Activated effector memory CD4-positive, alpha-beta T cell treated with anti-CD3 and anti-CD28 coated beads, Interleukin-2, amount 50 U/mL, for 16 hours (primary cell): ENCODE measurements at regions not wholly inside any gene's neighbourhood (a gene's known extent, or its start where the extent isn't known, plus 50 kb on each side); places are given as distances from the start of the nearest gene placed in this dataset.
"Not testable (repeated sequence)": the region's sequence is repeated elsewhere in the genome, so short reads cannot be mapped to it uniquely, and the experiment has no call there.

ENCODE experiments used
- DNase-seq: peaks from one replicate; pipeline ENCODE4 v3.0.0-alpha.2; 2020

DNA sequence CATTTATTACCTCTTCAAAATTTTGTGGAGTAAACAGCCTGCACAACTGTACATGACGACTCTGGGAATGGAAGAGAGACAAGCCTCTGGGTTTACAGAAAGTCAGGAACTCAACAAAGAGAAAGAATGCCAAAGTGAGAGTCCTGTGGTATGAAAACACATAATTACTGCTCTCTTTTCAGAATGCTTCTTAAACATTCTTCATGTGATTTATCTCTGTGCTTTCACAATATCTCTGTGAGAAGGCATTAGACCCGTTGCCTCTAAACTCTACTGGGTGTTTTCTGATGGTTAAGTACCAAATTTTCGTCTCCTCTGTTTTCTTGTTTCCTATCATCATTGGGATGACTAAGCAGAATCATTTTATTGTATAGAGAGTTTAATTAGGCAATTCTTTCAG lies 966.6 kb upstream of the SLIT2 start:
- DNase-seq = no peak

DNA sequence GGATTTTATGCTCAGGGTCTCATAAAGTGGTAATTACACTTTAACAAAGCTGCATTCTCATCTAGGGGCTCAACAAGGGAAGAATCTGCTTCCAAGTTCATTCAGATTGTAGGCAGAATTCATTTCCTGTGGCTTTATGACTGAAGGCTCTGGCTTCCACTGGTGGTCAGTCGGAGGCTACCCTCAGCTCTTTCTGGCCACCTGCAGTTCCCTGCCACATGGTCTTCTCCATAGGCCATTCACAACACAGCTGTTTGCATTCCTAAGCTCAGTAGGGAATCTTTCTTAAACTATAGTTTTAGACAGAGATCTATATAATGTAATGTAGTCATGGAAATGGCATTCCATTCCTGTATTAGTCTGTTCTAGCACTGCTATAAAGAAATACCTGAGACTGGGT lies 973.0 kb upstream of the SLIT2 start:
- DNase-seq = no peak

DNA sequence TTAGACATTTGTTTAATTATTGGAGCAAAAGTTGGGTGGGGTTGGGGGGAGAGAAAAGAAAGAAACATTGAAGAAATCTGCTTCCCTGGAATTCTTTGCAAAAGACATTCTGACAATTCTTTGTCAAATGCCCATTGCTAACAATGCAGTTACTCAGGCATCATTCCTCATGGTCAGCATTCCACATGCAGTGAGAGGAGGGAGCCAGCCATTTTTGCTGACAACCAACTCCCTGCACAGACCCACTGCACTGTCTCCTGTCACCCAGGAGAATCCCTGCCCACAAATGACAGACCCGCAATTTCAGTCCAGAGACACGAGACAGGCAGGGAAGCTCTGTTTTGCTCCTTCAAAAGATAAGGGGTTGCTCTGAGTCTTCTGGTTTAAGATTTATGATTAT lies 985.1 kb upstream of the SLIT2 start:
- no peak for DNase-seq

DNA sequence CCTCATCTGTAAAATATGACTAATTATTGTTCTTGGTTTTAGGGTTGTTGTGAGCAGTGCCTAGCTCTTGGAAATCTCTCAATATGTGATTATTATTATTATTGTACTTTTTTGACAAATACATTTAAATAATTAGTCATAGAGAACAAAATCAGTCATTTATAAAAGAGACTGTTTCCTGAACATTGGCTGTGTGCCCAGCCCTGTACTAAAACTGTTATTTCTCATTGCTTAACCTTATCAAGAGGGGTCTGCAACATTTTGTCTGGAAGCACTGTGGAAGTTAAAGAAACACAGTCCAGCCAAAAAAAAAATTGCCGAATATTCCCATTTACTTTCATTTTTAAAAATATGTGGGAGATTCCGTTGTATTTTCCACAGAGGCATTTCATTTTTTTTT lies 989.2 kb upstream of the SLIT2 start:
- DNase-seq = no peak

DNA sequence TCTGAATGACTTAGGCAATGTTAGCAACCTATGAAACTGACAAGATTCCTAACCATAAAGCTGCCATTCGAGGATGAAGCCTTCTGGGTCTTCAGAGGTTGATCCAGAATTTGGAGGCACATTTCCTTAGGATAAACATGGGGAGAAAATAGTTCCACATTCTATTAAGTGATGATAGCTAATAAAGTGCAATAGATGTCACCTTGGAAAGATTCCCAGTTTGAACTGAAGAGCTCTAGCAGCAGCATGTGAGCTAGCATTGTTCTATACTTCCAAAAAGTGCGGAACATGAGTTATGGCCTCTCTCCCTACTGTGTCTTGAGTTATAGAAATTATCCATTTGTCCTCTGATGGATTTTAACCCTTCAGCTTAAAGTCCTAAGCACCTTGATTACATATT lies 991.4 kb upstream of the SLIT2 start:
- DNase-seq = no peak

DNA sequence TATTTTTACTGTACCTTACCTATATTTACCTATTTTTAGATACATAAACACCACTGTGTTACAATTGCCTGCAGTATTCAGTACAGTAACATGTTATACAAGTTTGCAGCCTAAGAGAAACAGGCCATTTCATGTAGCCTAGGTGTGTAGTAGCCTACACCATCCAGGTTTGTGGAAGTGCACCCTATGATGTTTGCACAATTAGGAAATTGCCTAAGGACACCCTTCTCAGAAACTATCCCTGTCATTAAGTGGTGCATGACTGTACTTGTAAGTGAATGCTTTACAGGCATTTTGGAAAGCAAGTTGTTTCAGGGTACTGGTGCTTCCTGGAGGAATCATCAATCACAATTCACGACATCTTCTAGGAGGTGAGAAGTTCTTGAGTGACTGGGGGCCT lies 991.8 kb upstream of the SLIT2 start:
- no peak for DNase-seq

DNA sequence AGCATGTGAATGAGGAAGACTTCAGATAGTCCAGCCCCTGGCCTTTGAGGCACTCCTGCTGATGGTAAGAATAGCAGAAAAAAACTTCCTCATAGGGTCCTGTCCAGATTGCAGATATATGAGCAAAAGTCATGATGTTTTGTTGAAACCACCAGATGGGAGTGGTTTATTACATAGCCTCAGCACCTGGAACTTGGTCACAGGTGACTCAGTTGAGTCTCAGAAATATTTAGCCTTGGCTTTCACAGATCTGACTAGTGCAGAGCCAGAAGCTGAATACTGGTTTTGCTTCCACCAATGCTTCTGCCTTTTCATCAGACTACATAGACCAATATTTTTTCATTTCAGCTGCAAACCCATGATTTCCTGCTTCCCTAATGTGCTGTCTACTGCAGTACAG lies 994.9 kb upstream of the SLIT2 start:
- DNase-seq = no peak

DNA sequence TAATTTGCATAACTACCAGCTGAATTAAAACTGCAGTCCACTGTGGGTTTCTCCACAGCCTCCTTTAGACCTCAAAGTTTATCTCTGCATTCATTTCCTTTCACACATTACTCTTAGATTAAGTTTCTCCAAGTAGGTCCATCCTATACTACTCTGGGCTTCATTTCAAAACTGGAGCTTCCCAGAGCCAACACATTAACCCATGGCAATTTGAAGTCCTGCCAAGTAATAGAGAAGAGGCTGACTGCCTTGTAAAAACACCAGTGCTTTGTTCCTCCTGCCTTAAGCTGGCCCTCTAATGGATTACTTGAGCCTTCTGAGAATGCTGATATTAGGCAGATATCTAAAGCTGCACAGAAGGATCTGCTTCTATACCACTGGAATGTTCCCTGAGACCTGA lies 997.2 kb upstream of the SLIT2 start:
- no peak for DNase-seq

DNA sequence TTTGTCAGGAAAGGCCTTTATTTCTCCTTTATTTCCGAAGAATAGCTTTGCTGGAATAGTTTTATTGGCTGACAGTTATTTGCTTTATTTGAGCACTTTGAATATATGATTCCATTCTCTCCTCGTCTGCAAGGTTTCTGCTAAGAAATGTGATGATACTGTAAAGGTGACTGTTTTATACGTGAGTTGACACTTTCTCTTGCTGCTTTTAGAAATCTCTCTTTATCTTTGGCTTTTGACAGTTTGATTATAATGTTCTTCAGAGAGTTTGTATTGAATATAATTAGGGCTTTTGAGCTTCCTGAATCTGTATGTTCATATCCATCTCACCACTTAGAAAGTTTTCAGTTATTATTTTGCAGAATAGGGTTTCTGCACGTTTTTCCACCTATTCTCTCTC lies 1003.7 kb upstream of the SLIT2 start:
- no peak for DNase-seq

DNA sequence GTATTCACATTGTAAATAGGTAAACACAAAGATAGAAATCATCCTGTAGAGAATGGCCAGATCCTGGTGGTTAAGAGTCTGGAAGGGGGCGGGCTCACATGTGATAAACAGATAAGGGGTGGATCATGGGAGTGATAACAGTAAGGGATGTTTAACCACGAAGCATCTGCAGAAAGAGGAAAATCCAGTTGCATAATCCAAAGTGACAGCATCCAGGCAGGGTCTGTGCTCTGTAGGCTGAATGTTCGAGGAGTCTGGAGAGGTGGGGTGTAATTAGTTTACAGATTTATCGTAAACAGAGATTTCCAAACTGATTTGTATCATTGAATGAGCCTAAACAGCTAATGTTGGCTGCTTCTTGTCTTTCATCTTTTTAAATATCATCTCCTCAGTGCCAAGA lies 1009.8 kb upstream of the SLIT2 start:
- no peak for DNase-seq

DNA sequence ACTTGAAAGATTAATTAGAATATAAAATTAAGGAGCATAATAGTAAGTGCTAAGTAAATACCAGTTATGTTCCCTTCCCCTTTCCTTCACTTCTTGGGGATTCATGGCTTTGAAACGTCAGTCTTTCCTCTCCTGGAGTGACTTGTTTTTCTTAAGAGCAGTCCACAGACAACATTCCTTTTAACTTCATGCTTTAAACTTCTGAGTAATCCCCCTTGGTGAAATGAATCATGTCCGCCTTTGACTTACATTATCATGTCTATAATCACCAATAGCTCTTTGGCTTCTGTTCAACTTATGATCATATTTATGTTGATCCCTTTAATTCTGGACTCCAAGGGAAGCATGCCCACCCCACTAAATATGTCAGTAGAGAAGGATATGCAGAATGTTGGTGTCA lies 1012.1 kb upstream of the SLIT2 start:
- no peak for DNase-seq

DNA sequence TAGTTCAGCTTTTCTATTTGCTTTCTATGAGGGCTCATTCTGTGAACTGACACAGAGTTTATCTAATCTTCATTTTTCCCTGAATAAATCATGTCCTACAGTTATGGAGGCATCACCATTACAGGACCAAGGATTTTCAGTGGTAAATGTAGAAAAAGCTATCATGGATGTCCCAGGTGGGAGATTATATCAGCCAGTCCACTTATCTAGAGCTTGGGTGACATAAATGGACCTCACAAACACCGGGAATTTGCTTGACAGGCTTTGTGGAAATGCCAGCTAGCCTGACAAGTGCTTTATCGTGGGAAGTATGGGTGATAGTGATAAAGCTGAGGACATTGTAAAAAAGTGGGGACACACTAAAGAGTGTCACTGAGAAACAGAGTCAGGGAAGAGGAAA lies 1015.2 kb upstream of the SLIT2 start:
- DNase-seq = no peak

DNA sequence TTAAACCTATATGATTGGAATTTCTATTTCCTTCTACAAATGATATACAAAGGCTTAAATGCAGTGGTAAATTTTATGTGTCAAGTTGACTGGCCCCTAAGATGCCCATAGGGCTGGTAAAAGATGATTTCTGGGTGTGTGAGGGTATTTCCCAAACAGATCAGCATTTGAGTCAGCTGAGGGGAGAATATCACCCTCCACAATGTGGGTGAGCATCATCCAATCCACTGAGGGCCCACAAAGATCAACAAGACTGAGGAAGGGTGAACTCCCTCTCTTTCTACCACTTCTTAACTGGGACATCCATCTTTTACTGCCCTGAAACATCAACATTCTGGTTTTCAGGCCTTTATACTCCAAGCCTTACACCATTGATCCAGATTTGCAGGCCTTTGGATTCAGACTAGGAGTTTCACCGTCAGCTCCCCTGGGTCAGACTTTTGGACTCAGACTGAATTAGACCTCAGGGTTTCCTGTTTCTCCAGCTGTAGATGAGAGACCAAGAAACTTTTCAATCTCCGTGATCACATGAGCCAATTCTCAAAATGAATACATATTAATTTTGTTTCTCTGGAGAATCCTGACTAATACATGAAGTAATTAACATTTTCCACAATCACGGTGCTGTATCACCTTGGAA lies 1020.7 kb upstream of the SLIT2 start:
- DNase-seq = no peak

DNA sequence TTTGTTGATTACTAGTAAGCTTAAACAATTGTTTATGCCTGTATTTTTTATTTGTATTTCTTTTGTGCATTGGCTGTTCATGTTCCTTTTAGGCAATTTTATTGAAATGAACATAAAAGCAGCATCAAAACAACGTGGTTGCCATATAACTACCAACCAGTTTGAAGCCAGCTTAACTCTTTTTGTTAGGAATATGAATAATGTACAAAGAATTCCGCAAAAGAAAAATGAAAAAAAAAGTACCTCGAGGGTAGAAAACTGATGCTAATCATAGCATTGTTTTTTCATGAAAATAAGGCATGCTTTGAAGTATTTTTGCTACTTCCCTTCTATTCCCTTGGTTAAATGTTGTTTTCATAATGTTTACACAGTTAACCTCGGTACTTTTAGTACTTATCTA lies 1024.0 kb upstream of the SLIT2 start:
- no peak for DNase-seq

DNA sequence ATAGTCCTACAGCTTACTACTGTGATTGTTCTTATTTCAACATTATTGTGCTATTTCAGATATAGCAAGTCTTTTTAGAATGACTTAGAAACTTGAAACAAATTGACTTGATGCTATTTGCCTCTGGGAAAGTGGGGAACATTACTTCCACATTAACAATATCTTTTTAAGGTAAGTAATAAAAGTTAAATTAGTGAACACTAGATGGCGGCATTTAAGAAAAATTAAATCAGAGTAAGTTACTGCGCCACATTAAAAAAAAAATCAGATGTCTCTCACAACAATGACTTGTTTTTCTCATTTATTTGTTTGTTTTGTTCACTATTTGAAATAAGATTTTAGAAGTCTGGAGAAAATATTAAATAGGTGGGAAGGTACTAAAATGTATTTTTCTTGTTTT lies 1026.9 kb upstream of the SLIT2 start:
- DNase-seq = no peak

DNA sequence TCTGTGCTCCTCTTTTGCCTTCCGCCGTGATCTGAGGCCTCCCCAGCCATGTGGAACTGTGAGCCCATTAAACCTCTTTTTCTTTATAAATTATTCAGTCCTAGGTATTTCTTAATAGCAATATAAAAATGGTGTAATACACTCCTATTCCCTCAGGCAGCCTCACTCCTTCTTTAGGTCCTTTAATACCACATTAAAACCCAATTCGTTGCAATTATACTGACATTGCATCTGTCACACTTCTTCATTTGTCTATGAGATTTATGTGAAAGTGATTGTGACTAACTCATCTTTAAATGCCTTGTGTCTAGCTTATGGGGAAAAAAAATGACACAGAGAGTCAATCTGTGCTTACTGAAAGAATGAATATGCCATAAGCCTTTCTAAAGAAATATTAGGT lies 1035.2 kb upstream of the SLIT2 start:
- DNase-seq = no peak

DNA sequence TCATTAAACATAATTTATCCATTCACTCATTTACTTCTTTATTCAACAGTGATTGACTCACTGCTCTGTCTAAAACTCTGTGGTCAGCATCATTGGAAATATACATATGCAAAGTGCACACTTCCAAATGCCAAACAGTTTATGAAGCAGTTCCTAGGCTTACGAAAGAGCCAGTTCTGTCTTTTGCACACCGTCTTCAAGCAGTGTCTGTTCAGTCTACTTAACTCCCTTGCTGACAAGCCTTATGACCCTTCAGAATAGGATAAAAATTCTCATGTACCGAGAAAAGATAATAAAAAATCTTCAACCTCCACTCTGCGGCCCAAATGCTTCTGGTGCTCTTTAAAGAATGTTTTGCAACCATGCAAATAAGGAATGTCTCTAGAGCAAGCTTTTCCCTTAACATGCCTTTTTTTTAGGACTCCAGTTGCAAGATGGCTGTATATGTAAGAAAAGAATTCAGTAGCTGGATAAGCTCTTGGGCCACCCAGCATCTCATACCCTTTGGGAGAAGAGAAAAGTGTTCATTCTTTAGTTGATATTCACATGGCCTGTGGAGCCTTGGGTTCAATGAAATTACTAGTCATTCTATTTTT lies 1037.0 kb upstream of the SLIT2 start:
- DNase-seq = no peak

DNA sequence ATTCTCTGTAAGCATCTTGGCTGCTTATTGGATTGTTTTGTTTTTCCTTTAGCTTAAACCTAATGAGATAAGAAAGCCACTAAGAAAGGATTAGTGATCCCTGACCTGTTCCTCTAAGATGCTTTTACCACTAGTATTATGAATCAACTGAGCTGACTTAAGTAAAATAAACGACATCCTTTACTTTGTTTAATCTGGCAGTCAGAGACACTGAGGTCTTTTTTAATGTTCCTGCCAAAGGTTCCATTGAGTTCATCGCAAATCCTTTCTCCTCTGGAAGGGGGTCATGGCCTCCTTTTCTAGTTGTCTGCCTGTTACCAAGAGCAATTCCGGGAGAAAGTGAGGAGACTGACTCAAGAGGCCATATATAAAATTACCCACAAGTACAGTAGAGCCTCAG lies 1038.3 kb upstream of the SLIT2 start:
- no peak for DNase-seq

DNA sequence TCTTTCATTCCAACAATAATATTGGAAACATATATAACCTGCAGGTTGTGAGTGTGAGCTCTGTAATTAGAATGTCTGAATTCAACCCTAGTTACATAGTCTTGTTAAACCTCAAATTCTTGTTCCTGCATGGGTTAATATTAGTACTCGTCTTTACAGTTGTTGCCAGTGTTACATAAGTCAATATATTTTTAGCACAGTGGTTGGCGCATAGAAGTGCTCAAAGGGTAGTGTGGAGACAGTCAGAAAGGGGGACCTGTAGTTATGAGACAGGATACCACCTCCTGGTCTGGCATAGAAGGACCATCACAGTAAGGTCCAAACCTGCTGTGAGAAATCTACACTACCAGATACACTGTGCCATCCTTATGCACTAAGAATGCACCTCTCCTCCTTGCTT lies 1045.9 kb upstream of the SLIT2 start:
- DNase-seq = no peak

DNA sequence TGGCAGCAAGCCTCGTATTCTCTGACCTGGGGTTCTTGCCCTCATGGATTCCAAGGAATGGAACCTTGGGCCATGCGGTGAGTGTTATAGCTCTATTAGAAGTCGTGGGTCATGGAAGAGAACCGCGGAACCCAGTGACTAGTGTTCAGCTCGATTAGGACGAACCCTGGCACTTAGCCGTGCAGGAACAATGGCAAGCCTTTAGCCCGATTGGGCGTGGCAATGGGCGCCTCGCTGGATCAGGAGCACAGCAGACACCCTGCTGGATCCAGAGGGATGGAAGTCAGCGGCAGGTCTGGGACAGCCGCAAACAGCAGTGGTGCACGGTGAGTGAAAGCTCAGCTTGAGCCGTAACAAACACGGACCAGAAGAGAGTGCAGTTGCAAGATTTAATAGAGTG lies 1053.9 kb upstream of the SLIT2 start:
- not testable (repeated sequence) for DNase-seq

DNA sequence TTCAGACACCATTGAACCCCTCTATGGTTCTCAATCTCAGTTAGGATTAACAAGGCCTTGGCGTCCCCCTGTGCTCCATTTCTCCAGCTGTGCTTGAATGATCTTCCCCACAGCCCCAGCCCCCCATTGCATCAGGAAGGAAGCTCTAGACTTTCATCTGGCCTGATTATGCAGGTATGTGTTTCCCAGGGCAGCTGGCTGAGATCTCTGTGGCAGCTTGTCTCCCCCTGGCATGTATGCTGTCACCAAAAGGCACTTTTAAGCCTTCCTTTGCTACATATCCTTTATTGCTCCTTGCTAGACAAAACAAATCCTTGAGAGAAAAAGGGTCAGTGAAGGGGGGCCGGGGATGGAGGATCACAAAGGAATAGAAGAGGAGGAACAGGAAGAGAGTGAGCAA lies 1056.0 kb upstream of the SLIT2 start:
- DNase-seq = no peak

DNA sequence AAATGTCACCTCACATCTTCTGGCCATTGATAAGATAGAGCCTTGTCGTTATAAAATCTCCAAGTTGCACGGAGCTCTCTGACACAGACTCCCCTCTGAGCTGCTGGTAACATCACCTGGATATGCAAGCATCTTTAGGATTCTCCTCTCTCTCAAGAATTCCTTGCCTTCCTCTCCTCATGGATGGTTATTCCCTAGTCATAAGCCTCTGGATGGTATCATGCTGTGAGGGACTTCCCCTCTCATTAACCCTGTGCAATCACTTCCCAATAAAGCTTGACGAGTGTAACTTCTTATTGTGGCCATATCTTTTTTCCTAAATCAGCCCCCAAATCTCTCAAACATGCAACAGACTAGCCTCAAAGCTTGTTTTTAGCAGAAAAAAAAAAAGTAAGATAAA lies 1057.0 kb upstream of the SLIT2 start:
- no peak for DNase-seq

DNA sequence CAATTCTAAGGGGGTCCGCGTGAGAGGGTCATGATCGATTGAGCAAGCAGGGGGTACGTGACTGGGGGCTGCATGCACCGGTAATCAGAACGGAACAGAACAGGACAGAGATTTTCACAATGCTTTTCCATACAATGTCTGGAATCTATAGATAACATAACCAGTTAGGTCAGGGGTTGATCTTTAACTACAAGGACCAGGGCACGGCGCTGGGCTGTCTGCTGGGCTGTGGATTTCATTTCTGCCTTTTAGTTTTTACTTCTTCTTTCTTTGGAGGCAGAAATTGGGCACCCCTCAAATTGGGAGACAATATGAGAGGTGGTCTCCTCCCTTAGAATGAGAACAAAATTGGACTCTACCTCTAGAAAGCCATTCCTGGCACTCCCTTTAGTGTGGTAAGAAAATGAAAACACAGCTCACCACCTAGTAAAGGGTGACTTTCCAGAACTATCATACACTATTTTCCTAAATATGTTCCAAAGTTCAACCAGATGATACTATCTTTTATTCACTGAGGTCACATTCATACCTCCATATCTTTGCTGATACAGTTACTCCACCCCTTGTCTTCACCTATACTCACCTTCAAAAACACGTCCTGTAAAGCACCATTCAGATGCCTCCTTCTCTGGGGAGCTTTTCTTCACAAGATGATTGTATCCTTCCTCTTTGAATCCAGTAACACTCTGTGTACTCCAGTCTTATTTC lies 1058.3 kb upstream of the SLIT2 start:
- DNase-seq = no peak

DNA sequence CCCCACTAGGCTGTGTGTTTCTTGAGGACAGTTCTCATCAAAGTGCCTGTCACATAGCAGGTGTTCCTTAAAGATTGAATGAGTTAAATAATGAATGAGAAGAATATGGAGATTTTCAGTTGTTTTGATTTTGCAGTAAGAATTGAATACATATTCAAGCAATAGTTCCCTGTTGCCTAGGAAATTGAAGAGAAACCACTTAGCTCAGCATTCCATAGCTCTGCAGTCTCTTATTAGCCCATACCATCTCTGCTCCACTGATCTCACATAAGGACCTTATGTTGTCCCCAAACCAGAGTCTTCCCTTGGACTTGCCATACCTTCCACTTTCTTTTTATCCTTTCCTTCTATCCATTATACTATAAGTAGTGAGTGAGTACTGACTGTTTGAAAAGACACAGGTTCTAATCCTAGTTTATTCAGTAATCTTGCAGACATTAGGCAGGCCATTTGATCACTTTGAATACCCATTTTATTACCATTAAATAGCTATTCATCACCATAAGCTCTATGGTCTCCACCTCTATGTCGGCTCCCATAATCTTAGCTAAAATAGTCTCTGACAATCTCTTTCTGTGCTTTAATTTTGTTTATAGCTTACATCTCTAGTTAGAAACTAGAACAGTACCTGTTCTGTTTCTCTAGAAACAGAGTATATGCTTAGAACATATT lies 1059.6 kb upstream of the SLIT2 start:
- DNase-seq = no peak
